Skeletal muscle cell (primary cell): ENCODE measurements at regions not wholly inside any gene's neighbourhood (a gene's known extent, or its start where the extent isn't known, plus 50 kb on each side); places are given as distances from the start of the nearest gene placed in this dataset.
A peak's percentile ranks its signal among the peaks of the same experiment; 100 is the strongest.

Source experiments
- DNase-seq: peaks from one replicate; pipeline ENCODE4 v3.0.0-alpha.2; 2010; ENCODE audit warnings: low read depth
- H3K4me3 ChIP-seq: 2 replicates; pipeline ENCODE4 v1.5.1; 2011; ENCODE audit warnings: low read depth, mild to moderate bottlenecking, control low read depth, low read length, moderate library complexity

- H3K4me3 ChIP-seq: no peak overlapping the region
- DNase-seq: no peak
These were observed 220.5 kb downstream of the IRS2 start for GRCh38 chr13:109565877-109566276.

GRCh38 chr13:109548374-109548773 lies 238.0 kb downstream of the IRS2 start:
- DNase-seq: no peak
- no peak overlapping the region for H3K4me3 ChIP-seq

- DNase-seq: no peak
- H3K4me3 ChIP-seq: no peak overlapping the region
These were observed 238.4 kb downstream of the IRS2 start for GRCh38 chr13:109547942-109548341.

- DNase-seq: no peak
These were observed 240.5 kb downstream of the IRS2 start for GRCh38 chr13:109545931-109546330.

DNA sequence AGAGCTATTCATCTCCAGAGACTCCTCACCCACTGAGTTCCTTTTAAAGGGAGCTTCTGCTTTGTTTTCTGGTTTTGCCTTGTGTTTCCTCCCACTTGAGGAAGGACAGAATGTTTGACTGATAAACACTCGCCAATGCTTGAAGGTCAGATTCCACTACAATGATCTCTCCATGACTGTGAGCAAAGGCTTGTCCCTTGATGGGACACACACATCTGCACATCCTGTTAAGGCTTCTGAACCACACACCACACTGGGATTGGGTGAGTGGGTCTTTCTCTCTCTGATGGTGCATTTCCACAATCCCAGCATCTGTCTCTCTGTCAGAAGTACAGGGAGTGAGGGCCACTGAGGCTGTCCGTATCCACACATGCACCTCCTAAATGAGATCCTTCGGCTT lies 245.3 kb downstream of the IRS2 start:
- no peak overlapping the region for H3K4me3 ChIP-seq
- no peak for DNase-seq

More at GRCh38 chr13:109545931-109546330, 240.5 kb downstream of the IRS2 start:
- no peak overlapping the region for H3K4me3 ChIP-seq

DNA sequence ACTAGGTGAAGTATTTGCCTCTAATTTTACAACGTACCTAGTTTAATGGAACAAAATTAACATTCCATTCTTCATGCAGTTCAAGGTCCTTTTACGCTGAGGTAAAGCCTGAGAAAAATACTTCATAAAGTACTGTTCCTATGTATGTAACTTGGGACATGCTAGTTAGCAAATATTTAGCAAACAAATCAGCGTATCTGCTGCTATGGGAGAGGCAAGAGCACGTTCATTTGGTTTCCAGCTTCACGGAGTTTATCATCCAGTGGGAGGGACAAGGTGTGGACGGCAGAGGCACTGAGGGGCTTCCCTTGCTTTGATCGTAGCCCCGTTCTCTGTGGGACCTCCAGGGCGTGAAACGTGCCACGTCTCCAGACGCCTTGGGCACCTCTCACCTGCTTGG lies 248.8 kb downstream of the IRS2 start:
- H3K4me3 ChIP-seq: no peak overlapping the region
- DNase-seq: no peak

GRCh38 chr13:109533350-109533749 lies 253.0 kb downstream of the IRS2 start:
- H3K4me3 ChIP-seq: no peak overlapping the region
- DNase-seq: no peak

DNA sequence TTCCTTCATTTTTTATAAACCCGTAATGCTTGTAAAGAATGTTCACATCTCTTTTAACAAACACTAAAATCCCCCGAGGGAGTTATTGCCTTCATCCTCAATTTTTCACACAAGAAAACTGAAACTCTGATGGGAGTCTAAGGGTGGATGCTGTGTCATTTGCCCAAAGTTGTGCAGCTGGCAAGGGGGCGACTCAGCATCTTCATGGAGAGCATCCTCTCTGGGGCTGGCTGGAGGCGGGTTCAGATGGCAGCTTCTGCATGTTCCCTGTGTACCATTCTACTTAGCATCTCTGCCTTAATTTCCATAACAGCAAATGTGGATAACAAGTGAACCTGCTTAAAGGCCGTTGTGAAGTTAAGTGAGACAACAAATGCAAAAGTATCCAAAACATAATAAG lies 256.4 kb downstream of the IRS2 start:
- no peak for DNase-seq
- H3K4me3 ChIP-seq: no peak overlapping the region

GRCh38 chr13:109521719-109522118 lies 264.7 kb downstream of the IRS2 start:
- H3K4me3 ChIP-seq: no peak overlapping the region
- no peak for DNase-seq

- no peak for DNase-seq
- no peak overlapping the region for H3K4me3 ChIP-seq
These were observed 268.9 kb downstream of the IRS2 start for GRCh38 chr13:109517517-109517916.

- H3K4me3 ChIP-seq: no peak overlapping the region
- no peak for DNase-seq
These were observed 270.2 kb downstream of the IRS2 start for GRCh38 chr13:109516186-109516585.

DNA sequence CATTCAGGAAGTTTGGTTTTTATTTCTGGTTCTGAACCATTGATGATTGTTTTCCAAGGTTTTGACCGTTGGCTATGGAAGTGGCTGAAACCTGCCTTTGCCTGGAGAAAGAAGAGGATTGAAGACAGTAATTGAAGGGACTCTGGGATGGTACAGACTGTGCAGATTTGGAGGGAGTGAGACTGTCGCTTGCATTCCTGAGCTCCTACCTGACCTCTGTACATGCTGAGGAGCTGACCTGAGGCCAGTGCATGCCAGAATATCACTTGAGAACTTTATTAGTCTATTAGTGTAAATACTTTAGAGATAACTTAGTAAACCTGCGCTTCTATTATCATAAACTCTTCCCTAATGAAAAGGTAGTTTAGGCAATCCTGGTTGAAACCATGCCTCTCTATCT lies 276.4 kb downstream of the IRS2 start:
- no peak for DNase-seq
- no peak overlapping the region for H3K4me3 ChIP-seq

DNA sequence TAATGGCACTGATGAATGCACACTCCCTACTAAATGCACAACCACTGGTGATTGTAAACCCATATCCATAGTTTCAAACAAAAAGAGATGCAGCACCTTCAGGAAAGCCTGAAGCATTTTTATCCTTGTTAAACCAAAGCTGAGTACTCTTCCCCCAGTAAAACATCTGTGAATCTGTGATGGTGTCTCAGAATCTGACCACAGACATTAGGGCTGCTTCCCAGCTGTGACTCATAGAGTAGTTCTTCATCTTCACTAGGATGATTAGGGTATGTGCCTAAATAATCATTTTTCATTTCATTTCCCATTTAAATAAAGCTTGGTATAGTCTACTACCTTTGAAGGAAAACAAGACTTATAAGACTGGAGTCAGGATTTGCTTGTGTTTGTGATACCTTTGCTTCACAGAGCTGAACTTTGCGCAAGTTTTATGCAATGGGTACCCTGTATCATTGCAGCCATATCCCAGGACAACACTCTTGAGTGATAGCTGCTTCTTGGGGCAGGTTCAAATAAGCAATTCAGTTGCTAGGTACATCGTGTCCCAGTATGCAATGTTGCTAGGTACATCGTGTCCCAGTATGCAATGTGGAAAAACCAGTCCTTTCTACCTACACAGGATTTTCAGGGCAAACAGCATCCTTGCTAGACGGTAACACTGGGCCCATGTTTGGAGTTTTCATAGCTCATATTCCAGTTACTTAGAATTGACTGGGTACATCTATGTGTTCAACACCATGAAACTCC lies 277.1 kb downstream of the IRS2 start:
- no peak overlapping the region for H3K4me3 ChIP-seq
- peak; percentile 47 for DNase-seq

DNA sequence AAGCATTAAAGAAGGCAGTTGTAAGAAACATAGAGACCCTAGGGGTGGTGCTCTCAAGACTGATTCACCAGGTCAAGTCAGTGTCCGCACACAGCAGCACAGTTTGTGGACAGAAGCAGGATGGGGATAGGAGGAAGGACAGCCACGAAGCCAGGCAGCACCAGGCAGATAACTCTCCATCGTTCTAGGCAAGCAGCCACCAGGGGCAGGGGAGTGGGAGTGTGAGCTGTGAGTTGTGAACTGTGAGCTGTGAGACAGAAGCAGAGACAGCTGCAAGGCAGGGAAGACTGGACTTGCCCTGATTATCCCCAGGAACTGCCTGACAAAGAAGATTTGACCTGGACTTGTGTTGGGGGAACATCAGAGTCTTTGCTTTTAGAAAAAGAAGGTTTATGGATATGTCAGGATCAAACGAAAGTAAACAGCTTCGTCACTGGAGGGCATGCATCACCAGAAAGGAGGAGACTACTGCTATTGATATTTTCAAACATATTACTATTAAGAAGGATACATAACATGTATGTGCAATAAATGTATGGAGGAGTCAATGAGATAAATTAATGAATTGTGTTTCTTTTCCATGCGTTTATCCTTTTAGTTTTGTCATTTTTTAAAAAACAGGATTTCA lies 286.1 kb downstream of the IRS2 start:
- DNase-seq: peak; percentile 25

GRCh38 chr13:109497917-109498316 lies 288.5 kb downstream of the IRS2 start:
- H3K4me3 ChIP-seq: no peak overlapping the region
- DNase-seq: no peak

More for the DNA sequence above, 286.1 kb downstream of the IRS2 start:
- no peak overlapping the region for H3K4me3 ChIP-seq

DNA sequence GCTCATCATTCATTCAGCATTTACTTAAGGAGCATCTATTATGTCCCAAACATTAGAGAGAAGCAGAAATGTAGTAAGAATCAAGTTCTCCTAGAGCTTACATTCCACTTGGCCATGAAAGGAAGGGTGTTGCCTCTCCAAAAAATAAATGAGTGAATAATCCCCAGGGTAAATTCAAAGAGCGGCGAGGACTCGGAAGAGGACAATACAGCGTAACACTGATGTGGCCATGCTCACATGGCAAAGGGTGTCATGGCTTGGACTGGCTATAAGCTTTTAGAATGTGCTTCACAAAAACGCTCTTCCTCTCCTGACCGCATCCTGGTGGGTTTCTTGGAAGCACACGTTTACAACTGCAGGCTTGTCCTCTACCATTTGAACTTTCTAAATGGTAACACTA lies 290.2 kb downstream of the IRS2 start:
- H3K4me3 ChIP-seq: no peak overlapping the region
- DNase-seq: no peak

GRCh38 chr13:109494925-109495369 lies 291.4 kb downstream of the IRS2 start:
- DNase-seq: peak; percentile 82
- no peak overlapping the region for H3K4me3 ChIP-seq

GRCh38 chr13:109485136-109485794 lies 301.1 kb downstream of the IRS2 start:
- DNase-seq: no peak
- no peak overlapping the region for H3K4me3 ChIP-seq

DNA sequence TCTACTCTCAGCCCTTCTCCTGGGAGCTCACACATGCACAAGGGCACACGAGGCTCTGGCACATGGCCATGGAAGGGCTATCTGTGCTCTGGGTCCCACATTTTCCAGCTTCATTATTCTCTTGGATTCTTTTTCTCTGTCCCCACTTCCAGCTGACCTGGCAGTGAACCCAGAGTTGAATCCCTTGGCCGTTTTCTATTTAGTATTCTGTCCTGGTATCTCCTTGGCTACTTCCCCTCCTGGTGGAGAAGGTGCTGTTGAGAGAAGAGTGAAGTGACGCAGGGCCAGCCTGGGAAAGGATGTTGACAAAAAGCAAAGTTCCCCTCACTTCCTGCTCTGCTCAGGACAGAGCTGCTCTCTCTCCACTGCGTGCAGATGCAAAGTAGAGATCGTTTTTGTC lies 303.1 kb downstream of the IRS2 start:
- no peak for DNase-seq
- H3K4me3 ChIP-seq: no peak overlapping the region

GRCh38 chr13:109481040-109481439 lies 305.3 kb downstream of the IRS2 start:
- H3K4me3 ChIP-seq: no peak overlapping the region
- peak; percentile 77 for DNase-seq
